H9 (cell line): ENCODE measurements at regions not wholly inside any gene's neighbourhood (a gene's known extent, or its start where the extent isn't known, plus 50 kb on each side); places are given as distances from the start of the nearest gene placed in this dataset.

Experiments
- DNase-seq: peaks from one replicate; pipeline ENCODE4 v3.0.0-alpha.2; 2017
- H2AFZ ChIP-seq: one replicate; pipeline ENCODE4 v1.6.1; 2013; ENCODE audit warnings: mild to moderate bottlenecking, low read length, control low read depth, moderate library complexity
- H2AK5ac ChIP-seq: 2 replicates; pipeline ENCODE4 v1.6.1; 2013; ENCODE audit warnings: low read length, control low read depth, mixed read lengths; ENCODE audit not compliant: insufficient read length
- H2BK120ac ChIP-seq: one replicate; pipeline ENCODE4 v1.6.1; 2013; ENCODE audit warnings: low read depth, mild to moderate bottlenecking, low read length, control low read depth, inconsistent platforms; ENCODE audit not compliant: poor library complexity, severe bottlenecking
- H2BK12ac ChIP-seq: 2 replicates; pipeline ENCODE4 v1.6.1; 2013; ENCODE audit warnings: low read length, control low read depth, mixed read lengths, low read depth; ENCODE audit not compliant: insufficient read length
- H2BK15ac ChIP-seq: 2 replicates; pipeline ENCODE4 v1.6.1; 2013; ENCODE audit warnings: low read depth, low read length, control low read depth
- H2BK20ac ChIP-seq: one replicate; pipeline ENCODE4 v1.6.1; 2013; ENCODE audit warnings: low read depth, mild to moderate bottlenecking, low read length, control low read depth, inconsistent platforms; ENCODE audit not compliant: poor library complexity, severe bottlenecking
- H2BK5ac ChIP-seq: 2 replicates; pipeline ENCODE4 v1.6.1; 2013; ENCODE audit warnings: low read length, control low read depth, mixed read lengths; ENCODE audit not compliant: insufficient read length
- H3K14ac ChIP-seq: 2 replicates; pipeline ENCODE4 v1.6.1; 2013; ENCODE audit warnings: low read length, control low read depth; ENCODE audit not compliant: insufficient read depth
- H3K18ac ChIP-seq: 2 replicates; pipeline ENCODE4 v1.6.1; 2013; ENCODE audit warnings: low read depth, mild to moderate bottlenecking, mixed read lengths, low read length, control low read depth; ENCODE audit not compliant: insufficient read length
- H3K23ac ChIP-seq: 2 replicates; pipeline ENCODE4 v1.6.1; 2013; ENCODE audit warnings: low read length, control low read depth, mixed read lengths, low read depth; ENCODE audit not compliant: insufficient read length
- H3K23me2 ChIP-seq: 2 replicates; pipeline ENCODE4 v1.6.1; 2013; ENCODE audit warnings: low read depth, mild to moderate bottlenecking, mixed read lengths, low read length, control low read depth; ENCODE audit not compliant: insufficient read length, poor library complexity, severe bottlenecking
- H3K27ac ChIP-seq: 2 replicates; pipeline ENCODE4 v1.5.1; 2013; ENCODE audit warnings: low read length, control low read depth, mixed read lengths, low read depth; ENCODE audit not compliant: insufficient read length
- H3K27me3 ChIP-seq: 2 replicates; pipeline ENCODE4 v1.6.1; 2013; ENCODE audit warnings: low read length, control low read depth, inconsistent platforms; ENCODE audit not compliant: insufficient read depth
- H3K4ac ChIP-seq: 2 replicates; pipeline ENCODE4 v1.6.1; 2013; ENCODE audit warnings: low read depth, mild to moderate bottlenecking, control low read depth, inconsistent platforms, low read length, moderate library complexity
- H3K4me1 ChIP-seq: 2 replicates; pipeline ENCODE4 v1.6.1; 2013; ENCODE audit warnings: low read length, control low read depth, inconsistent platforms; ENCODE audit not compliant: insufficient read depth
- H3K4me2 ChIP-seq: 2 replicates; pipeline ENCODE4 v1.6.1; 2013; ENCODE audit warnings: low read length, control low read depth, mixed read lengths; ENCODE audit not compliant: insufficient read length, insufficient read depth
- H3K56ac ChIP-seq: 2 replicates; pipeline ENCODE4 v1.6.1; 2013; ENCODE audit warnings: low read depth, mild to moderate bottlenecking, mixed read lengths, low read length, control low read depth; ENCODE audit not compliant: insufficient read length
- H3K79me1 ChIP-seq: 2 replicates; pipeline ENCODE4 v1.6.1; 2013; ENCODE audit warnings: low read depth, mild to moderate bottlenecking, moderate library complexity, low read length, control low read depth, inconsistent platforms; ENCODE audit not compliant: insufficient read depth, poor library complexity, severe bottlenecking
- H3K79me2 ChIP-seq: 2 replicates; pipeline ENCODE4 v1.6.1; 2013; ENCODE audit warnings: low read length, control low read depth, inconsistent platforms; ENCODE audit not compliant: insufficient read depth
- H3K9ac ChIP-seq: 2 replicates; pipeline ENCODE4 v1.6.1; 2013; ENCODE audit warnings: low read length, control low read depth, mixed read lengths; ENCODE audit not compliant: insufficient read length; ENCODE audit errors: extremely low read depth
- H3K9me3 ChIP-seq: one replicate; pipeline ENCODE4 v1.6.1; 2013; ENCODE audit warnings: low read depth, low read length, inconsistent platforms; ENCODE audit not compliant: control insufficient read depth
- H3T11ph ChIP-seq: one replicate; pipeline ENCODE4 v1.6.1; 2013; ENCODE audit warnings: mild to moderate bottlenecking, low read length, control low read depth, inconsistent platforms
- H4K20me1 ChIP-seq: one replicate; pipeline ENCODE4 v1.6.1; 2013; ENCODE audit not compliant: control insufficient read depth, insufficient read length, insufficient read depth
- H4K5ac ChIP-seq: 2 replicates; pipeline ENCODE4 v1.6.1; 2013; ENCODE audit warnings: low read depth, mild to moderate bottlenecking, mixed read lengths, low read length, control low read depth; ENCODE audit not compliant: insufficient read length
- H4K8ac ChIP-seq: replicated peaks from 2 replicates; pipeline ENCODE4 v1.6.1; 2013; ENCODE audit warnings: low read length, control low read depth, mixed read lengths, low read depth; ENCODE audit not compliant: insufficient read length
- H4K91ac ChIP-seq: 2 replicates; pipeline ENCODE4 v1.6.1; 2013; ENCODE audit warnings: low read depth, mild to moderate bottlenecking, moderate library complexity, mixed read lengths, low read length, control low read depth; ENCODE audit not compliant: insufficient read length
- H3K27ac Mint-ChIP-seq, 3 experiments: 2 replicates in 2 of 3; 3 replicates in 1 of 3; pipeline ENCODE4 v1.8.0; 2020 to 2021; ENCODE audit warnings: mixed read lengths in 3 of 3, mild to moderate bottlenecking in 1 of 3, moderate library complexity in 1 of 3
- H3K27me3 Mint-ChIP-seq: 2 replicates; pipeline ENCODE4 v1.8.0; 2021; ENCODE audit warnings: low read depth, mild to moderate bottlenecking, moderate library complexity, mixed read lengths
- H3K36me3 Mint-ChIP-seq, 3 experiments: 2 replicates in 2 of 3; 3 replicates in 1 of 3; pipeline ENCODE4 v1.8.0; 2020 to 2021; ENCODE audit warnings: low read depth in 3 of 3, mixed read lengths in 3 of 3; ENCODE audit not compliant: insufficient read depth in 1 of 3
- H3K4me1 Mint-ChIP-seq, 2 experiments: 2 replicates each; pipeline ENCODE4 v1.8.0; 2020; ENCODE audit warnings: mixed read lengths in 2 of 2
- H3K4me3 Mint-ChIP-seq, 2 experiments: 2 replicates in 1 of 2; 3 replicates in 1 of 2; pipeline ENCODE4 v1.8.0; 2020 to 2021; ENCODE audit warnings: mild to moderate bottlenecking in 2 of 2, mixed read lengths in 2 of 2, moderate library complexity in 1 of 2
- H3K9me3 Mint-ChIP-seq, 2 experiments: 2 replicates in 1 of 2; 3 replicates in 1 of 2; pipeline ENCODE4 v1.8.0; 2020; ENCODE audit warnings: mild to moderate bottlenecking in 2 of 2, mixed read lengths in 2 of 2, moderate library complexity in 1 of 2
- WGBS: extraction: QIAGEN DNeasy Blood & Tissue Kit; methylation state at CpG from one replicate; pipeline ENCODE4 v1.1.7; 2013; ENCODE audit warnings: missing lambda C conversion rate, low lambda C conversion rate, mixed read lengths; ENCODE audit not compliant: insufficient read length; ENCODE audit errors: extremely low coverage; 5-methylcytosine and 5-hydroxymethylcytosine counted together
- TF ChIP-seq, protein P1 (sequence below): fragments of 200-600 bp; sonication (generic); conservative IDR thresholded peaks from 3 replicates; pipeline ENCODE4 v1.8.0; 2021; ENCODE audit warnings: antibody characterized with exemption, mild to moderate bottlenecking

DNA sequence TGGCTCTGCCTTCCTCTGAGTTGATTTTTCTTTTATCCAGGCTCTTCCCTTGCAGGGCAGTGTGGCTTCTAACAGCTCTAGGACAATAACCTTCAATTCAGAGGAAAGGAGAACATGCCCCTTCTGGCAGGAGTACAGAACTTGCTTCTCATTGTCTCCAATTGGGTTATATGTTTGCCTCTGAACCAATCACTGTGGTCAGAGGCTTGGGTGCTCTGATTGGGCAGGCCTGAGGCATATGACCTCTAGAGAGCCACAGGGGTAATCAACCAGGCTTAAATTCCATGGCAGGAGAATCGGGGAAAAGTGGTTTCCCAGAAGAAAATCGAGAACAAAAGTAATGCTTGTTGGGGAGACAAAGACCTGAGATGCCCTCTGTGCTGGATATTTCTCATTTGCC is 240.0 kb downstream of the REEP3 start:
- Mint-ChIP-seq H3K4me1 (peaks cover 2% of the 10 kb centered on the region in 2 experiments), H3K36me3 (no peaks in the 10 kb centered on the region), H3K9me3 (no peaks in the 10 kb centered on the region), H3K4me3 (no peak overlapping the region), H3K27me3 (no peaks in the 10 kb centered on the region), H3K27ac (no peak overlapping the region)
- no peak overlapping the region for H3K9ac ChIP-seq
- WGBS = no CpG with 5 or more reads among the region's 2 CpGs
- no peak overlapping the region for H2BK5ac ChIP-seq
- H3K27me3 ChIP-seq = no peaks in the 10 kb centered on the region
- no peak overlapping the region for H2BK20ac ChIP-seq
- H3K14ac ChIP-seq = no peak overlapping the region
- no peak overlapping the region for H4K8ac ChIP-seq
- H4K20me1 ChIP-seq = no peaks in the 10 kb centered on the region
- H3K4me1 ChIP-seq = no peaks in the 10 kb centered on the region
- no peak overlapping the region for H4K5ac ChIP-seq
- no peak overlapping the region for H2BK15ac ChIP-seq
- no peak overlapping the region for H3T11ph ChIP-seq
- no peaks in the 10 kb centered on the region for H3K9me3 ChIP-seq
- TF ChIP-seq, protein P1, sequence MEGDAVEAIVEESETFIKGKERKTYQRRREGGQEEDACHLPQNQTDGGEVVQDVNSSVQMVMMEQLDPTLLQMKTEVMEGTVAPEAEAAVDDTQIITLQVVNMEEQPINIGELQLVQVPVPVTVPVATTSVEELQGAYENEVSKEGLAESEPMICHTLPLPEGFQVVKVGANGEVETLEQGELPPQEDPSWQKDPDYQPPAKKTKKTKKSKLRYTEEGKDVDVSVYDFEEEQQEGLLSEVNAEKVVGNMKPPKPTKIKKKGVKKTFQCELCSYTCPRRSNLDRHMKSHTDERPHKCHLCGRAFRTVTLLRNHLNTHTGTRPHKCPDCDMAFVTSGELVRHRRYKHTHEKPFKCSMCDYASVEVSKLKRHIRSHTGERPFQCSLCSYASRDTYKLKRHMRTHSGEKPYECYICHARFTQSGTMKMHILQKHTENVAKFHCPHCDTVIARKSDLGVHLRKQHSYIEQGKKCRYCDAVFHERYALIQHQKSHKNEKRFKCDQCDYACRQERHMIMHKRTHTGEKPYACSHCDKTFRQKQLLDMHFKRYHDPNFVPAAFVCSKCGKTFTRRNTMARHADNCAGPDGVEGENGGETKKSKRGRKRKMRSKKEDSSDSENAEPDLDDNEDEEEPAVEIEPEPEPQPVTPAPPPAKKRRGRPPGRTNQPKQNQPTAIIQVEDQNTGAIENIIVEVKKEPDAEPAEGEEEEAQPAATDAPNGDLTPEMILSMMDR = no peak
- no peaks in the 10 kb centered on the region for H3K79me1 ChIP-seq
- no peaks in the 10 kb centered on the region for H3K79me2 ChIP-seq
- no peak overlapping the region for H2BK120ac ChIP-seq
- no peak overlapping the region for H2BK12ac ChIP-seq
- H3K56ac ChIP-seq = no peak overlapping the region
- no peak overlapping the region for H3K4ac ChIP-seq
- H4K91ac ChIP-seq = no peak overlapping the region
- no peak for DNase-seq
- H2AFZ ChIP-seq = no peak overlapping the region
- no peak overlapping the region for H3K23ac ChIP-seq
- H2AK5ac ChIP-seq = no peak overlapping the region
- no peak overlapping the region for H3K4me2 ChIP-seq
- no peaks in the 10 kb centered on the region for H3K23me2 ChIP-seq
- no peak overlapping the region for H3K18ac ChIP-seq
- H3K27ac ChIP-seq = no peak overlapping the region
